Smooth muscle cell of the brain vasculature (primary cell): ENCODE measurements at regions not wholly inside any gene's neighbourhood (a gene's known extent, or its start where the extent isn't known, plus 50 kb on each side); places are given as distances from the start of the nearest gene placed in this dataset.

Experiments used
- DNase-seq: peaks from one replicate; pipeline ENCODE4 v3.0.0-alpha.2; 2012; ENCODE audit warnings: low read depth, low spot score

- no peak for DNase-seq
Measured at GRCh38 chr20:48300529-48300928, 515.2 kb upstream of the SULF2 start.

GRCh38 chr20:48298851-48299484 lies 513.7 kb upstream of the SULF2 start:
- DNase-seq, result peak; percentile 86

- DNase-seq, result no peak
Measured at GRCh38 chr20:48298433-48298832, 513.2 kb upstream of the SULF2 start.

- DNase-seq, result no peak
Measured at GRCh38 chr20:48295966-48296421, 510.7 kb upstream of the SULF2 start.

- peak; percentile 59 for DNase-seq
Measured at GRCh38 chr20:48295445-48295903, 510.2 kb upstream of the SULF2 start.

GRCh38 chr20:48294942-48295341 lies 509.7 kb upstream of the SULF2 start:
- DNase-seq, result no peak

- DNase-seq, result no peak
Measured at GRCh38 chr20:48294196-48294595, 508.9 kb upstream of the SULF2 start.

- DNase-seq, result no peak
Measured at GRCh38 chr20:48293671-48294070, 508.4 kb upstream of the SULF2 start.

GRCh38 chr20:48292806-48293205 lies 507.5 kb upstream of the SULF2 start:
- no peak for DNase-seq

- no peak for DNase-seq
Measured at GRCh38 chr20:48291896-48292295, 506.6 kb upstream of the SULF2 start.

- no peak for DNase-seq
Measured at GRCh38 chr20:48288930-48289507, 503.7 kb upstream of the SULF2 start.

GRCh38 chr20:48287552-48288170 lies 502.4 kb upstream of the SULF2 start:
- peak; percentile 66 for DNase-seq

GRCh38 chr20:48287021-48287494 lies 501.8 kb upstream of the SULF2 start:
- DNase-seq, result no peak

GRCh38 chr20:48286601-48287000 lies 501.3 kb upstream of the SULF2 start:
- DNase-seq, result no peak

GRCh38 chr20:48285656-48286055 lies 500.4 kb upstream of the SULF2 start:
- DNase-seq, result no peak

- DNase-seq, result no peak
Measured at GRCh38 chr20:48284837-48285236, 499.6 kb upstream of the SULF2 start.

- no peak for DNase-seq
Measured at GRCh38 chr20:48284315-48284714, 499.0 kb upstream of the SULF2 start.

- peak; percentile 87 for DNase-seq
Measured at GRCh38 chr20:48283470-48284110, 498.3 kb upstream of the SULF2 start.

- DNase-seq, result no peak
Measured at GRCh38 chr20:48282591-48283228, 497.4 kb upstream of the SULF2 start.

- no peak for DNase-seq
Measured at GRCh38 chr20:48281501-48281900, 496.2 kb upstream of the SULF2 start.

GRCh38 chr20:48278961-48279481 lies 493.7 kb upstream of the SULF2 start:
- DNase-seq, result no peak

- no peak for DNase-seq
Measured at GRCh38 chr20:48277266-48277665, 492.0 kb upstream of the SULF2 start.
